Right atrium auricular region (tissue), 2 donors: ENCODE measurements at regions not wholly inside any gene's neighbourhood (a gene's known extent, or its start where the extent isn't known, plus 50 kb on each side); places are given as distances from the start of the nearest gene placed in this dataset.

Experiments
- DNase-seq: peaks from one replicate; pipeline ENCODE4 v3.0.0-alpha.2; 2019; ENCODE audit warnings: low spot score
- H3K27ac ChIP-seq, 2 donors: fragments of 200-600 bp; sonication (generic); 1 replicate in 1 of 2; 2 replicates in 1 of 2; pipeline ENCODE4 v1.5.1; 2016 to 2019
- H3K27me3 ChIP-seq, 2 donors: fragments of 200-600 bp; sonication (generic); one replicate each; pipeline versions ENCODE4 v1.5.1 to v1.6.0; 2017 to 2019
- H3K36me3 ChIP-seq: fragments of 200-600 bp; sonication (generic); one replicate; pipeline ENCODE4 v1.5.1; 2016
- H3K4me1 ChIP-seq, 2 donors: fragments of 200-600 bp; sonication (generic); one replicate each; pipeline versions ENCODE4 v1.5.1 to v1.6.0; 2017 to 2019
- H3K4me3 ChIP-seq, 2 donors: fragments of 200-600 bp; sonication (generic); 1 replicate in 1 of 2; 2 replicates in 1 of 2; pipeline ENCODE4 v1.5.1; 2017 to 2019; ENCODE audit warnings: mild to moderate bottlenecking in 1 of 2, moderate library complexity in 1 of 2
- H3K9me3 ChIP-seq, 2 donors: fragments of 200-600 bp; sonication (generic); one replicate each; pipeline ENCODE4 v1.5.1; 2019
- CTCF ChIP-seq, 2 donors: fragments of 200-600 bp; sonication (generic); IDR thresholded peaks; one replicate each; pipeline ENCODE4 v1.5.1; 2019; ENCODE audit warnings: antibody characterized with exemption in 2 of 2

- Histone ChIP-seq H3K27ac (no peak overlapping the region), H3K9me3 (peaks cover 0 to 8% of the 10 kb centered on the region in 2 donors), H3K27me3 (no peaks in the 10 kb centered on the region), H3K36me3 (no peaks in the 10 kb centered on the region), H3K4me3 (no peak overlapping the region), H3K4me1 (no peaks in the 10 kb centered on the region)
- no peak for DNase-seq
- TF ChIP-seq CTCF (IDR thresholded peaks at IDR 0.05): no peak
These were observed 681.4 kb upstream of the FBXO33 start for GRCh38 chr14:40113671-40114070.

GRCh38 chr14:40100544-40101196 is 668.4 kb upstream of the FBXO33 start:
- no peak overlapping the region for H3K27ac ChIP-seq
- H3K4me3 ChIP-seq: no peak overlapping the region
- H3K9me3 ChIP-seq: no peaks in the 10 kb centered on the region
- H3K36me3 ChIP-seq: no peaks in the 10 kb centered on the region
- no peak for DNase-seq
- no peak for TF ChIP-seq CTCF (IDR thresholded peaks at IDR 0.05)
- H3K27me3 ChIP-seq: no peaks in the 10 kb centered on the region
- no peaks in the 10 kb centered on the region for H3K4me1 ChIP-seq

GRCh38 chr14:40099316-40099715 is 667.1 kb upstream of the FBXO33 start:
- Histone ChIP-seq H3K4me3 (no peak overlapping the region), H3K27ac (no peak overlapping the region), H3K27me3 (no peaks in the 10 kb centered on the region), H3K4me1 (no peaks in the 10 kb centered on the region), H3K9me3 (no peaks in the 10 kb centered on the region), H3K36me3 (no peaks in the 10 kb centered on the region)
- TF ChIP-seq CTCF (IDR thresholded peaks at IDR 0.05): no peak
- no peak for DNase-seq

GRCh38 chr14:40098468-40098867 is 666.2 kb upstream of the FBXO33 start:
- no peak for DNase-seq
- H3K4me1 ChIP-seq: no peaks in the 10 kb centered on the region
- no peaks in the 10 kb centered on the region for H3K27me3 ChIP-seq
- H3K4me3 ChIP-seq: no peak overlapping the region
- no peaks in the 10 kb centered on the region for H3K36me3 ChIP-seq
- no peak for TF ChIP-seq CTCF (IDR thresholded peaks at IDR 0.05)
- H3K9me3 ChIP-seq: no peaks in the 10 kb centered on the region
- no peak overlapping the region for H3K27ac ChIP-seq

- H3K9me3 ChIP-seq: no peaks in the 10 kb centered on the region
- DNase-seq: no peak
- no peaks in the 10 kb centered on the region for H3K4me1 ChIP-seq
- H3K4me3 ChIP-seq: no peak overlapping the region
- no peaks in the 10 kb centered on the region for H3K27me3 ChIP-seq
- TF ChIP-seq CTCF (IDR thresholded peaks at IDR 0.05): no peak
- H3K36me3 ChIP-seq: no peaks in the 10 kb centered on the region
- no peak overlapping the region for H3K27ac ChIP-seq
These were observed 664.7 kb upstream of the FBXO33 start for GRCh38 chr14:40096968-40097367.

GRCh38 chr14:40093800-40094199 is 661.6 kb upstream of the FBXO33 start:
- Histone ChIP-seq H3K27ac (no peak overlapping the region), H3K9me3 (no peaks in the 10 kb centered on the region), H3K4me1 (no peaks in the 10 kb centered on the region), H3K36me3 (no peaks in the 10 kb centered on the region), H3K27me3 (no peaks in the 10 kb centered on the region), H3K4me3 (no peak overlapping the region)
- TF ChIP-seq CTCF (IDR thresholded peaks at IDR 0.05): no peak
- DNase-seq: no peak
